ENCODE measurements at regions not wholly inside any gene's neighbourhood (a gene's known extent, or its start where the extent isn't known, plus 50 kb on each side); places are given as distances from the start of the nearest gene placed in this dataset.
A peak's percentile ranks its signal among the peaks of the same experiment; 100 is the strongest.

GRCh38 chr9:135422341-135422944 is 57.1 kb upstream of the PPP1R26 start:
- Histone ChIP-seq H3K27me3 (ENCODE audit: insufficient read depth, low read depth, low read length) (no peaks in the 10 kb centered on the region), H2AFZ (ENCODE audit: low read depth, low read length) (no peak overlapping the region), H3K9me3 (ENCODE audit: low read length) (no peaks in the 10 kb centered on the region), H3K9me2 (ENCODE audit: insufficient read depth, low read length) (no peaks in the 10 kb centered on the region), H3K27ac (ENCODE audit: low read length) (peak overlapping the region; percentile 53), H3K9ac (ENCODE audit: low read length) (no peak overlapping the region), H3K79me2 (replicated peaks; ENCODE audit: insufficient read depth, low read length) (no peaks in the 10 kb centered on the region), H4K20me1 (ENCODE audit: insufficient read depth) (no peaks in the 10 kb centered on the region), H3F3A (ENCODE audit: insufficient read depth, low read length, poor library complexity, severe bottlenecking) (no peaks in the 10 kb centered on the region), H3K4me3 (ENCODE audit: low read length) (peak overlapping the region; percentile 0), H3K4me2 (ENCODE audit: low read length) (no peak overlapping the region), H3K36me3 (ENCODE audit: insufficient read depth, low read length) (no peaks in the 10 kb centered on the region)
- TF ChIP-seq POLR2AphosphoS5 (IDR thresholded peaks at IDR 0.05) (peak; percentile 68), SMC3 (conservative IDR thresholded peaks at IDR 0.05; ENCODE audit: poor library complexity) (no peak), REST (IDR thresholded peaks at IDR 0.05; ENCODE audit: borderline replicate concordance) (peak; percentile 99)

- Histone ChIP-seq H3K27ac (ENCODE audit: low read length) (no peak overlapping the region), H3K4me2 (ENCODE audit: low read length) (no peak overlapping the region), H4K20me1 (ENCODE audit: insufficient read depth) (no peaks in the 10 kb centered on the region), H3K27me3 (ENCODE audit: insufficient read depth, low read depth, low read length) (no peaks in the 10 kb centered on the region), H3K9me2 (ENCODE audit: insufficient read depth, low read length) (no peaks in the 10 kb centered on the region), H3K9ac (ENCODE audit: low read length) (no peak overlapping the region), H3K9me3 (ENCODE audit: low read length) (no peaks in the 10 kb centered on the region), H3K79me2 (replicated peaks; ENCODE audit: insufficient read depth, low read length) (no peaks in the 10 kb centered on the region), H3F3A (ENCODE audit: insufficient read depth, low read length, poor library complexity, severe bottlenecking) (no peaks in the 10 kb centered on the region), H3K4me3 (ENCODE audit: low read length) (no peak overlapping the region), H2AFZ (ENCODE audit: low read depth, low read length) (no peak overlapping the region), H3K36me3 (ENCODE audit: insufficient read depth, low read length) (no peaks in the 10 kb centered on the region)
- TF ChIP-seq RAD21 (conservative IDR thresholded peaks at IDR 0.05) (no peak), EZH2 (IDR thresholded peaks at IDR 0.05; ENCODE audit: borderline replicate concordance, insufficient read depth, low read length, poor library complexity, severe bottlenecking) (no peak), TAF1 (IDR thresholded peaks at IDR 0.05; ENCODE audit: low read depth) (no peak), SMC3 (conservative IDR thresholded peaks at IDR 0.05; ENCODE audit: poor library complexity) (no peak), EP300 (conservative IDR thresholded peaks at IDR 0.05; ENCODE audit: poor library complexity, severe bottlenecking) (no peak), MXI1 (conservative IDR thresholded peaks at IDR 0.05; ENCODE audit: poor library complexity, severe bottlenecking) (no peak), CTCF (IDR thresholded peaks at IDR 0.05; ENCODE audit: poor library complexity, severe bottlenecking) (no peak)
These were observed 55.9 kb upstream of the PPP1R26 start for GRCh38 chr9:135423725-135424124.
